Transverse colon (tissue), 4 donors: ENCODE measurements at regions not wholly inside any gene's neighbourhood (a gene's known extent, or its start where the extent isn't known, plus 50 kb on each side); places are given as distances from the start of the nearest gene placed in this dataset.

Source experiments
- EP300 ChIP-seq: sonication (generic); formaldehyde crosslinking; IDR thresholded peaks from one replicate; pipeline ENCODE4 v1.6.1; 2017; ENCODE audit warnings: antibody characterized with exemption, low read depth
- POLR2AphosphoS5 ChIP-seq, 3 donors: sonication (generic); formaldehyde crosslinking; IDR thresholded peaks; one replicate each; pipeline ENCODE4 v1.6.1; 2016; ENCODE audit warnings: antibody characterized with exemption in 3 of 3
- TF ChIP-seq, protein P1 (sequence below), 5 experiments: fragments of 200-600 bp in 3 of 5; fragments of 450-650 bp in 2 of 5; sonication (generic) in 3 of 5; IDR thresholded peaks; 1 replicate in 2 of 5; 2 replicates in 3 of 5; pipeline ENCODE4 v1.5.1; 2016 to 2017; ENCODE audit warnings: antibody characterized with exemption in 5 of 5, inconsistent platforms in 3 of 5, mild to moderate bottlenecking in 2 of 5, moderate library complexity in 1 of 5

GRCh38 chr6:147826698-147827097 lies 318.2 kb downstream of the SAMD5 start:
- TF ChIP-seq, protein P1, sequence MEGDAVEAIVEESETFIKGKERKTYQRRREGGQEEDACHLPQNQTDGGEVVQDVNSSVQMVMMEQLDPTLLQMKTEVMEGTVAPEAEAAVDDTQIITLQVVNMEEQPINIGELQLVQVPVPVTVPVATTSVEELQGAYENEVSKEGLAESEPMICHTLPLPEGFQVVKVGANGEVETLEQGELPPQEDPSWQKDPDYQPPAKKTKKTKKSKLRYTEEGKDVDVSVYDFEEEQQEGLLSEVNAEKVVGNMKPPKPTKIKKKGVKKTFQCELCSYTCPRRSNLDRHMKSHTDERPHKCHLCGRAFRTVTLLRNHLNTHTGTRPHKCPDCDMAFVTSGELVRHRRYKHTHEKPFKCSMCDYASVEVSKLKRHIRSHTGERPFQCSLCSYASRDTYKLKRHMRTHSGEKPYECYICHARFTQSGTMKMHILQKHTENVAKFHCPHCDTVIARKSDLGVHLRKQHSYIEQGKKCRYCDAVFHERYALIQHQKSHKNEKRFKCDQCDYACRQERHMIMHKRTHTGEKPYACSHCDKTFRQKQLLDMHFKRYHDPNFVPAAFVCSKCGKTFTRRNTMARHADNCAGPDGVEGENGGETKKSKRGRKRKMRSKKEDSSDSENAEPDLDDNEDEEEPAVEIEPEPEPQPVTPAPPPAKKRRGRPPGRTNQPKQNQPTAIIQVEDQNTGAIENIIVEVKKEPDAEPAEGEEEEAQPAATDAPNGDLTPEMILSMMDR (IDR thresholded peaks at IDR 0.05), result no peak
- TF ChIP-seq EP300, result no peak
- no peak for TF ChIP-seq POLR2AphosphoS5 (IDR thresholded peaks at IDR 0.05)
